ENCODE measurements at regions not wholly inside any gene's neighbourhood (a gene's known extent, or its start where the extent isn't known, plus 50 kb on each side); places are given as distances from the start of the nearest gene placed in this dataset.

- DNase-seq (ENCODE audit: low read depth, low spot score), result no peak
- Histone ChIP-seq H3K36me3 (ENCODE audit: control insufficient read depth, insufficient read depth, low read length) (no peaks in the 10 kb centered on the region), H3K27me3 (ENCODE audit: control insufficient read depth, insufficient read depth, low read length) (no peaks in the 10 kb centered on the region), H3K27ac (ENCODE audit: low read length) (no peak overlapping the region), H3K9me3 (ENCODE audit: control insufficient read depth, insufficient read depth, low read length) (no peaks in the 10 kb centered on the region), H3K4me1 (ENCODE audit: control insufficient read depth, insufficient read depth, low read length) (no peaks in the 10 kb centered on the region), H3K4me3 (ENCODE audit: low read length) (no peak overlapping the region)
- WGBS (ENCODE audit: insufficient coverage, insufficient read length), result no CpG with 5 or more reads among the region's 1 CpG
These were observed 199.7 kb upstream of the TLE4 start for GRCh38 chr9:79371948-79372555.

- H3K9me3 ChIP-seq (ENCODE audit: control insufficient read depth, insufficient read depth, low read length), result no peaks in the 10 kb centered on the region
- no peaks in the 10 kb centered on the region for H3K36me3 ChIP-seq (ENCODE audit: control insufficient read depth, insufficient read depth, low read length)
- no peak for DNase-seq (ENCODE audit: low read depth, low spot score)
- no peak overlapping the region for H3K27ac ChIP-seq (ENCODE audit: low read length)
- no CpG with 5 or more reads among the region's 5 CpGs for WGBS (ENCODE audit: insufficient coverage, insufficient read length)
- no peaks in the 10 kb centered on the region for H3K27me3 ChIP-seq (ENCODE audit: control insufficient read depth, insufficient read depth, low read length)
- H3K4me3 ChIP-seq (ENCODE audit: low read length), result no peak overlapping the region
- peaks cover under 1% of the 10 kb centered on the region for H3K4me1 ChIP-seq (ENCODE audit: control insufficient read depth, insufficient read depth, low read length)
These were observed 194.4 kb upstream of the TLE4 start for GRCh38 chr9:79377339-79377855.

- Histone ChIP-seq H3K27me3 (ENCODE audit: control insufficient read depth, insufficient read depth, low read length) (no peaks in the 10 kb centered on the region), H3K4me1 (ENCODE audit: control insufficient read depth, insufficient read depth, low read length) (peaks cover 4% of the 10 kb centered on the region), H3K9me3 (ENCODE audit: control insufficient read depth, insufficient read depth, low read length) (no peaks in the 10 kb centered on the region), H3K4me3 (ENCODE audit: low read length) (no peak overlapping the region), H3K36me3 (ENCODE audit: control insufficient read depth, insufficient read depth, low read length) (no peaks in the 10 kb centered on the region), H3K27ac (ENCODE audit: low read length) (no peak overlapping the region)
- no CpG with 5 or more reads among the region's 2 CpGs for WGBS (ENCODE audit: insufficient coverage, insufficient read length)
- DNase-seq (ENCODE audit: low read depth, low spot score), result no peak
These were observed 193.7 kb upstream of the TLE4 start for GRCh38 chr9:79378107-79378506.

GRCh38 chr9:79382044-79382443 is 189.7 kb upstream of the TLE4 start:
- no peak for DNase-seq (ENCODE audit: low read depth, low spot score)

GRCh38 chr9:79382458-79382857 is 189.3 kb upstream of the TLE4 start:
- Histone ChIP-seq H3K9me3 (ENCODE audit: control insufficient read depth, insufficient read depth, low read length) (no peaks in the 10 kb centered on the region), H3K4me3 (ENCODE audit: low read length) (no peak overlapping the region), H3K4me1 (ENCODE audit: control insufficient read depth, insufficient read depth, low read length) (peaks cover 4% of the 10 kb centered on the region), H3K27me3 (ENCODE audit: control insufficient read depth, insufficient read depth, low read length) (no peaks in the 10 kb centered on the region), H3K36me3 (ENCODE audit: control insufficient read depth, insufficient read depth, low read length) (no peaks in the 10 kb centered on the region), H3K27ac (ENCODE audit: low read length) (no peak overlapping the region)
- WGBS (ENCODE audit: insufficient coverage, insufficient read length), result no CpG with 5 or more reads among the region's 2 CpGs
- no peak for DNase-seq (ENCODE audit: low read depth, low spot score)

More at GRCh38 chr9:79382044-79382443, 189.7 kb upstream of the TLE4 start:
- H3K36me3 ChIP-seq (ENCODE audit: control insufficient read depth, insufficient read depth, low read length), result no peaks in the 10 kb centered on the region
- no peaks in the 10 kb centered on the region for H3K9me3 ChIP-seq (ENCODE audit: control insufficient read depth, insufficient read depth, low read length)
- no peak overlapping the region for H3K4me3 ChIP-seq (ENCODE audit: low read length)
- H3K27ac ChIP-seq (ENCODE audit: low read length), result no peak overlapping the region
- no peaks in the 10 kb centered on the region for H3K27me3 ChIP-seq (ENCODE audit: control insufficient read depth, insufficient read depth, low read length)
- H3K4me1 ChIP-seq (ENCODE audit: control insufficient read depth, insufficient read depth, low read length), result peaks cover 4% of the 10 kb centered on the region

GRCh38 chr9:79383096-79383495 is 188.7 kb upstream of the TLE4 start:
- H3K4me3 ChIP-seq (ENCODE audit: low read length), result no peak overlapping the region
- no peak overlapping the region for H3K27ac ChIP-seq (ENCODE audit: low read length)
- H3K36me3 ChIP-seq (ENCODE audit: control insufficient read depth, insufficient read depth, low read length), result no peaks in the 10 kb centered on the region
- no peak for DNase-seq (ENCODE audit: low read depth, low spot score)
- no peaks in the 10 kb centered on the region for H3K9me3 ChIP-seq (ENCODE audit: control insufficient read depth, insufficient read depth, low read length)
- H3K27me3 ChIP-seq (ENCODE audit: control insufficient read depth, insufficient read depth, low read length), result no peaks in the 10 kb centered on the region
- H3K4me1 ChIP-seq (ENCODE audit: control insufficient read depth, insufficient read depth, low read length), result peaks cover 4% of the 10 kb centered on the region

- no peaks in the 10 kb centered on the region for H3K9me3 ChIP-seq (ENCODE audit: control insufficient read depth, insufficient read depth, low read length)
- no peak for DNase-seq (ENCODE audit: low read depth, low spot score)
- H3K4me1 ChIP-seq (ENCODE audit: control insufficient read depth, insufficient read depth, low read length), result peaks cover 4% of the 10 kb centered on the region
- no CpG with 5 or more reads among the region's 5 CpGs for WGBS (ENCODE audit: insufficient coverage, insufficient read length)
- no peaks in the 10 kb centered on the region for H3K27me3 ChIP-seq (ENCODE audit: control insufficient read depth, insufficient read depth, low read length)
- H3K27ac ChIP-seq (ENCODE audit: low read length), result no peak overlapping the region
- H3K4me3 ChIP-seq (ENCODE audit: low read length), result no peak overlapping the region
- no peaks in the 10 kb centered on the region for H3K36me3 ChIP-seq (ENCODE audit: control insufficient read depth, insufficient read depth, low read length)
These were observed 187.7 kb upstream of the TLE4 start for GRCh38 chr9:79384091-79384490.

GRCh38 chr9:79384501-79384900 is 187.3 kb upstream of the TLE4 start:
- no CpG with 5 or more reads among the region's 1 CpG for WGBS (ENCODE audit: insufficient coverage, insufficient read length)

GRCh38 chr9:79387101-79387835 is 184.5 kb upstream of the TLE4 start:
- no peaks in the 10 kb centered on the region for H3K9me3 ChIP-seq (ENCODE audit: control insufficient read depth, insufficient read depth, low read length)
- peaks cover 4% of the 10 kb centered on the region for H3K4me1 ChIP-seq (ENCODE audit: control insufficient read depth, insufficient read depth, low read length)
- WGBS (ENCODE audit: insufficient coverage, insufficient read length), result no CpG with 5 or more reads among the region's 5 CpGs
- no peaks in the 10 kb centered on the region for H3K36me3 ChIP-seq (ENCODE audit: control insufficient read depth, insufficient read depth, low read length)
- no peak overlapping the region for H3K27ac ChIP-seq (ENCODE audit: low read length)
- no peaks in the 10 kb centered on the region for H3K27me3 ChIP-seq (ENCODE audit: control insufficient read depth, insufficient read depth, low read length)
- no peak overlapping the region for H3K4me3 ChIP-seq (ENCODE audit: low read length)
- no peak for DNase-seq (ENCODE audit: low read depth, low spot score)

More at GRCh38 chr9:79384501-79384900, 187.3 kb upstream of the TLE4 start:
- H3K4me3 ChIP-seq (ENCODE audit: low read length), result no peak overlapping the region
- no peaks in the 10 kb centered on the region for H3K36me3 ChIP-seq (ENCODE audit: control insufficient read depth, insufficient read depth, low read length)
- H3K27ac ChIP-seq (ENCODE audit: low read length), result no peak overlapping the region
- H3K27me3 ChIP-seq (ENCODE audit: control insufficient read depth, insufficient read depth, low read length), result no peaks in the 10 kb centered on the region
- H3K9me3 ChIP-seq (ENCODE audit: control insufficient read depth, insufficient read depth, low read length), result no peaks in the 10 kb centered on the region
- no peak for DNase-seq (ENCODE audit: low read depth, low spot score)
- peaks cover 4% of the 10 kb centered on the region for H3K4me1 ChIP-seq (ENCODE audit: control insufficient read depth, insufficient read depth, low read length)

- H3K4me1 ChIP-seq (ENCODE audit: control insufficient read depth, insufficient read depth, low read length), result peaks cover under 1% of the 10 kb centered on the region; the same call in 1 of the 2 replicates
- no peak overlapping the region for H3K4me3 ChIP-seq (ENCODE audit: low read length)
- no peaks in the 10 kb centered on the region for H3K27me3 ChIP-seq (ENCODE audit: control insufficient read depth, insufficient read depth, low read length)
- H3K9me3 ChIP-seq (ENCODE audit: control insufficient read depth, insufficient read depth, low read length), result no peaks in the 10 kb centered on the region
- WGBS (ENCODE audit: insufficient coverage, insufficient read length), result no CpG with 5 or more reads among the region's 5 CpGs
- DNase-seq (ENCODE audit: low read depth, low spot score), result no peak
- no peaks in the 10 kb centered on the region for H3K36me3 ChIP-seq (ENCODE audit: control insufficient read depth, insufficient read depth, low read length)
- H3K27ac ChIP-seq (ENCODE audit: low read length), result no peak overlapping the region
These were observed 181.6 kb upstream of the TLE4 start for GRCh38 chr9:79390077-79390698.

Measured in iPS DF 6.9 (cell line).